ENCODE measurements at regions not wholly inside any gene's neighbourhood (a gene's known extent, or its start where the extent isn't known, plus 50 kb on each side); places are given as distances from the start of the nearest gene placed in this dataset.

GRCh38 chr5:6181147-6181729 lies 197.1 kb downstream of the MED10 start:
- TF ChIP-seq CTCF (IDR thresholded peaks at IDR 0.05; ENCODE audit: control extremely low read depth in 1 of 3, insufficient read depth in 1 of 3, low read depth in 1 of 3, low read length in 3 of 3): no peak
- no peak for TF ChIP-seq POLR2A (IDR thresholded peaks at IDR 0.05; ENCODE audit: control extremely low read depth in 1 of 2, low read depth in 2 of 2, low read length in 2 of 2)
- no peak for TF ChIP-seq GABPA (IDR thresholded peaks at IDR 0.05; ENCODE audit: borderline replicate concordance, insufficient read depth, low read length)
- no peak for TF ChIP-seq TAF1 (IDR thresholded peaks at IDR 0.05; ENCODE audit: low read depth, low read length)
- TF ChIP-seq POLR2AphosphoS5 (IDR thresholded peaks at IDR 0.05; ENCODE audit: low read depth, low read length): no peak
- TF ChIP-seq POU5F1 (IDR thresholded peaks at IDR 0.05; ENCODE audit: low read depth, low read length): no peak
- no peak for TF ChIP-seq HDAC2 (IDR thresholded peaks at IDR 0.05; ENCODE audit: borderline replicate concordance in 1 of 2, low read depth in 2 of 2, low read length in 2 of 2)
- no peak for TF ChIP-seq PHF8 (conservative IDR thresholded peaks at IDR 0.05; ENCODE audit: low read depth, low read length)
- TF ChIP-seq EGR1 (IDR thresholded peaks at IDR 0.05; ENCODE audit: borderline replicate concordance, low read depth, low read length): no peak
- no peak for TF ChIP-seq GTF2F1 (IDR thresholded peaks at IDR 0.05; ENCODE audit: borderline replicate concordance, low read depth, low read length)
- no peak for TF ChIP-seq CHD1 (IDR thresholded peaks at IDR 0.05; ENCODE audit: low read depth, low read length)
- no peak for TF ChIP-seq MAX (IDR thresholded peaks at IDR 0.05)

All from H1 (cell line).